ENCODE measurements at regions not wholly inside any gene's neighbourhood (a gene's known extent, or its start where the extent isn't known, plus 50 kb on each side); places are given as distances from the start of the nearest gene placed in this dataset.
"Not testable (repeated sequence)": the region's sequence is repeated elsewhere in the genome, so short reads cannot be mapped to it uniquely, and the experiment has no call there.

DNA sequence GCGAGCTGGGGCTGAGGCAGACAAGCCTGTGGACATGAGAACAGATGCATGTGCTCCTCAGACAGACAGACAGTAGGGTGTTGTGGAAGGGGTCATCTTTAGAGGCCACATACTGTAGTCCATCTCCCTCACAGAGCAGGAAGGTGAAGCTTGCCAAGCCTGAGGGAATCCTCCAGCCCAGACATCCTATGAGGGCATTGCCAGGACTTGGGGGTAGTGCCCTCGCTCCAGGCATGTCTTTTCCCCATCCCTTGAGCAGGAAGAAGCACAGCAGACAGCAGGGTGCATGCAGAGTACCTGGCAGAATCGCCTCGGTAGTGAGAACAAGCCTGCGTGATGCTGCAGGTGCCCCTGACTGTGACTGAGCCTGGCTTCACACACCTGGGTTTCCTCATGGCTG is 66.5 kb upstream of the CLDN5 start:
- no peaks in the 10 kb centered on the region for H3K9me3 ChIP-seq (ENCODE audit: control insufficient read depth, insufficient read depth, low read depth, low read length)
- H3K36me3 ChIP-seq (ENCODE audit: control insufficient read depth, insufficient read depth, low read length) = no peaks in the 10 kb centered on the region
- H3K9ac ChIP-seq (ENCODE audit: low read length) = no peak overlapping the region
- H3K27me3 ChIP-seq (ENCODE audit: control insufficient read depth, insufficient read depth, low read length) = no peaks in the 10 kb centered on the region
- H3K4me1 ChIP-seq (ENCODE audit: control insufficient read depth, insufficient read depth, low read length) = no peaks in the 10 kb centered on the region
- H3K4me3 ChIP-seq (ENCODE audit: low read depth, low read length) = no peak overlapping the region
- no peak overlapping the region for H3K27ac ChIP-seq (ENCODE audit: low read depth, low read length)

DNA sequence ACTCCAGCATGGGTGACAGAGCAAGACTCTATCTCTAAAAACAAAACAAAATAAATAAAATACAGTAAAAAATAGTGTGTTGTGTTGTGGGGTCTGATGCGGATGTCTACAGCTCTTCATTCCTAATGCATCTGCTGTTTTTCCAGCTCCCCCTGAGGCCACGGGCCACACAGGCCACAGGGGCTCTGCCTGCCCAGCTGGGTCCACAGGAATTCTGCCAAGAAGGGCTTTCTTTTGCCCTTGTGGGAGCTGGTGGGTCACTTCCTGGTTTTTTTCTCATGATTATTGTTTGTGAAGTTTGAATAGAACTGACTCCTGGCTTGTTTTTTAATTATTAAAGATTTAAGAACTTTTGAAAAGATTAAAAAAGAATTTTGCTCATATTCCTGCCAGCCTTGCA is 67.4 kb upstream of the CLDN5 start:
- Histone ChIP-seq H3K27ac (ENCODE audit: low read depth, low read length) (no peak overlapping the region), H3K4me3 (ENCODE audit: low read depth, low read length) (no peak overlapping the region), H3K36me3 (ENCODE audit: control insufficient read depth, insufficient read depth, low read length) (no peaks in the 10 kb centered on the region), H3K4me1 (ENCODE audit: control insufficient read depth, insufficient read depth, low read length) (no peaks in the 10 kb centered on the region), H3K9me3 (ENCODE audit: control insufficient read depth, insufficient read depth, low read depth, low read length) (no peaks in the 10 kb centered on the region), H3K9ac (ENCODE audit: low read length) (no peak overlapping the region), H3K27me3 (ENCODE audit: control insufficient read depth, insufficient read depth, low read length) (no peaks in the 10 kb centered on the region)

DNA sequence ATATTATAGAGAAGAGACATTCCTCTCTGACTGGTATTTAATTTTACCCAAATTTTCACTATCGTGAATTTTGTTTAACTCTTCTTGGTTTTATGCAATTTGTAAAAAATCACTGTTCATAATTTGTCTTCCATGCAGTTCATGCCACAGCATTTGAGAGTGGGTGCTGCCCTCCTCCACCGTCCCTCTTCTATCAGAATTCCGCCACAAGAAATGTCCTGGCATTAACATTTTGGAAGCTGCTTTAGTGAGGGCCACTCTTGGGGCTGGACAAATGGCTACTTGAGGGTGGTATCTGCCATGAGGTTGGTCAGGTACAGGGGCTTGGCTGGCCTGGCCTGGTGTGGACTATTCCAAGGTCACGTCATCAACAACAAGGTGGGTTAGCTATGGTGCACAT is 68.3 kb upstream of the CLDN5 start:
- no peak overlapping the region for H3K9ac ChIP-seq (ENCODE audit: low read length)
- no peaks in the 10 kb centered on the region for H3K36me3 ChIP-seq (ENCODE audit: control insufficient read depth, insufficient read depth, low read length)
- H3K4me1 ChIP-seq (ENCODE audit: control insufficient read depth, insufficient read depth, low read length) = peaks cover 6% of the 10 kb centered on the region
- no peak overlapping the region for H3K4me3 ChIP-seq (ENCODE audit: low read depth, low read length)
- no peaks in the 10 kb centered on the region for H3K27me3 ChIP-seq (ENCODE audit: control insufficient read depth, insufficient read depth, low read length)
- no peak overlapping the region for H3K27ac ChIP-seq (ENCODE audit: low read depth, low read length)
- H3K9me3 ChIP-seq (ENCODE audit: control insufficient read depth, insufficient read depth, low read depth, low read length) = no peaks in the 10 kb centered on the region

DNA sequence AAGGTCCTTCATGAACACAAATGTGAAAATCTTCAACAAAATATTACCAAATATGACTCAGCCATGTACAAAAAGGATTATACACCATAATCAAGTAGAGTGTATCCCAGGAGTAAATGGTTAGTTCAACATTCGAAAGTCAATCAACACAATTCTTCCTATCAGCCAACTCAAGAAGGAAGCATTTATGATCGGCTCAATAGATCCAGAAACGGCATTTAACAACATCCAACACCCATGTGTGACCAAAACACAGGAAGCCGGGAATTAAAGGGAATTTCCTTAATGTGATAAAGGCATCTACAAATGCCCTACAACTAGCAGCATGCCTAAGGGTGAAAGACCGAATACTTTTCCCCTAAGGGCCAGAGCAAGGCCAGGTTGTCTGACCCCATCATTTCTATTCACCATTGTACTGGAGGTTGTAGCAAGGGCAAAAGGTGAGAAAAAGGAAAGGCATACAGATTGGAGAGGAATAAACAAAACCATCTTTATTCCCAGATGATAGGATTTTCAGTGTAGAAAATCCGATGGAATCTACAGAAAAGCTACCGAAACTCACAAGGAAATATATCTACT is 69.9 kb upstream of the CLDN5 start:
- Histone ChIP-seq H3K9me3 (ENCODE audit: control insufficient read depth, insufficient read depth, low read depth, low read length) (no peaks in the 10 kb centered on the region), H3K4me1 (ENCODE audit: control insufficient read depth, insufficient read depth, low read length) (peaks cover 17% of the 10 kb centered on the region), H3K27ac (ENCODE audit: low read depth, low read length) (no peak overlapping the region), H3K4me3 (ENCODE audit: low read depth, low read length) (no peak overlapping the region), H3K36me3 (ENCODE audit: control insufficient read depth, insufficient read depth, low read length) (no peaks in the 10 kb centered on the region), H3K27me3 (ENCODE audit: control insufficient read depth, insufficient read depth, low read length) (no peaks in the 10 kb centered on the region), H3K9ac (ENCODE audit: low read length) (no peak overlapping the region)

DNA sequence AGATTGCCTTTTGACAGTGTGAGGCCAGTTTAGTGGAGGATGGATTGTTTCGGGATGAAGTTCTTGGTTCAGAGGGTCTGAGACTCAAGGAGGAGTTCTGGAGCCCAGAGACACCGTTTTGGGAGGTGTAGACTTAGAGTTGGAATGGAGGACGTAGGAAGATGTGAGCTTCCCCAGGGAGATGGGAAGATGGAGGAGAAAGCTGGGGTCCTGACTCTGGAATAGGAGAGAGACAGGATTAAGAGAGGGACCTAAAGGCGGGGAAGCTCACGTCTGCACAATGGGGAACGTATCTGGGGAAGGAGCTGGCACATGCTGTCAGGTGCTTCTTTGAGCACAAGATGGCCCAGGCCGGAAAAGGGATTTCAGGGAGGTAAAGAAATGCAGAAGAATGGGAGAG is 71.3 kb upstream of the CLDN5 start:
- H3K27me3 ChIP-seq (ENCODE audit: control insufficient read depth, insufficient read depth, low read length) = no peaks in the 10 kb centered on the region
- no peak overlapping the region for H3K9ac ChIP-seq (ENCODE audit: low read length)
- no peak overlapping the region for H3K27ac ChIP-seq (ENCODE audit: low read depth, low read length)
- H3K9me3 ChIP-seq (ENCODE audit: control insufficient read depth, insufficient read depth, low read depth, low read length) = no peaks in the 10 kb centered on the region
- no peaks in the 10 kb centered on the region for H3K36me3 ChIP-seq (ENCODE audit: control insufficient read depth, insufficient read depth, low read length)
- peaks cover 17% of the 10 kb centered on the region for H3K4me1 ChIP-seq (ENCODE audit: control insufficient read depth, insufficient read depth, low read length)
- no peak overlapping the region for H3K4me3 ChIP-seq (ENCODE audit: low read depth, low read length)

DNA sequence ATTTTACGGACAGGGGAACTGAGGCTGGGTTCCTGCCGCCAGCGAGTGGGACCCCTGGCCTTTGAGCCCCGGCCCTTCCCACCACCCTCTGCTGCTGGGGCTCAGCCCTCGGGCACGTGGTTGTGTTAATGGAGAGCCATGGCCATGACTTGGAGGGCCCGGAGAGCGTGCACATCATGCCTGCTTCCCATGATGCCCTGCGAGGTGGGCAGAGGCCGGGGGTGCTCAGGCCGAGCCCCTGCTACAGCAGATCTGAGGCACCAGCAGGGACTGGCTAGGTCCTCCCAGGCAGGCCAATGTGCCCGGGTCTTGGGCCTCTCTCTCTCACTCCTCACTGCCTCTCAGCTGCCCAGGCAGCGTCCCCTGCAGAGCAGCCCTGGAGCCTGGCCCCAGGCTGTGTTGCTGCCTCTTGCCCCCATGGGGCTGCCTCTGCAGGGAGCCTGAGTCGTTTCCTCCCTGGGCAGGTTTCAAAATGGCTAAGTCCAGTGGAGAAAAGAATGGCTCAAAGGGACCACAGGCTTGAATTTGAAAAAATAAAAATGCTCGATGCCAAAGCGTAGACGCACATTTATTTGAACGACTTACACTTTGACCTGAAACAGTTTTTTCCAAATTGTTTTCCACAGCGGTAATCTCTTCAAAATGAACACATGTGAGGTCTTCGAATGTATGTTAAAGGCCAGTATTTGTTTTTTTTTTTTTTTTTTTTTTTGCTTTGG is 72.6 kb upstream of the CLDN5 start:
- Histone ChIP-seq H3K9ac (ENCODE audit: low read length) (no peak overlapping the region), H3K36me3 (ENCODE audit: control insufficient read depth, insufficient read depth, low read length) (no peaks in the 10 kb centered on the region), H3K27ac (ENCODE audit: low read depth, low read length) (no peak overlapping the region), H3K4me3 (ENCODE audit: low read depth, low read length) (no peak overlapping the region), H3K4me1 (ENCODE audit: control insufficient read depth, insufficient read depth, low read length) (peaks cover 17% of the 10 kb centered on the region), H3K27me3 (ENCODE audit: control insufficient read depth, insufficient read depth, low read length) (no peaks in the 10 kb centered on the region), H3K9me3 (ENCODE audit: control insufficient read depth, insufficient read depth, low read depth, low read length) (no peaks in the 10 kb centered on the region)

DNA sequence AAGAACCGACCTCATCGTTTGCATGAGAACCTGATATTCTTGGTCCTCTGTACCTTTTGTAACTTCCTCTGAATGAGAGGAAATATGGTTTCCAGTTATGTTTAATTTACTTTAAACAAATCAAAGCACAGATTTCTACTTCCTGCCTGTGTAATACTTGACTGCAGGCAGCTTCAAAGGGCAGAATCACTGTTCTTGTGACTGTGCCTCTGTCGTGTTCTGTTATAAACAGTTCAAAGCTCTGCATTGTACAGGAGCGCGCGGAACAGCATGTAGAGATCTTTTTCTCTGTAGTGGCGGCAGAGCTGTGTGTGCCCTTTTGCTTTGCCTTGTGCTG is 73.2 kb upstream of the CLDN5 start:
- H3K4me1 ChIP-seq (ENCODE audit: control insufficient read depth, insufficient read depth, low read length) = peaks cover 17% of the 10 kb centered on the region
- no peak overlapping the region for H3K27ac ChIP-seq (ENCODE audit: low read depth, low read length)
- no peaks in the 10 kb centered on the region for H3K9me3 ChIP-seq (ENCODE audit: control insufficient read depth, insufficient read depth, low read depth, low read length)
- H3K27me3 ChIP-seq (ENCODE audit: control insufficient read depth, insufficient read depth, low read length) = no peaks in the 10 kb centered on the region
- no peak overlapping the region for H3K9ac ChIP-seq (ENCODE audit: low read length)
- no peaks in the 10 kb centered on the region for H3K36me3 ChIP-seq (ENCODE audit: control insufficient read depth, insufficient read depth, low read length)
- no peak overlapping the region for H3K4me3 ChIP-seq (ENCODE audit: low read depth, low read length)

DNA sequence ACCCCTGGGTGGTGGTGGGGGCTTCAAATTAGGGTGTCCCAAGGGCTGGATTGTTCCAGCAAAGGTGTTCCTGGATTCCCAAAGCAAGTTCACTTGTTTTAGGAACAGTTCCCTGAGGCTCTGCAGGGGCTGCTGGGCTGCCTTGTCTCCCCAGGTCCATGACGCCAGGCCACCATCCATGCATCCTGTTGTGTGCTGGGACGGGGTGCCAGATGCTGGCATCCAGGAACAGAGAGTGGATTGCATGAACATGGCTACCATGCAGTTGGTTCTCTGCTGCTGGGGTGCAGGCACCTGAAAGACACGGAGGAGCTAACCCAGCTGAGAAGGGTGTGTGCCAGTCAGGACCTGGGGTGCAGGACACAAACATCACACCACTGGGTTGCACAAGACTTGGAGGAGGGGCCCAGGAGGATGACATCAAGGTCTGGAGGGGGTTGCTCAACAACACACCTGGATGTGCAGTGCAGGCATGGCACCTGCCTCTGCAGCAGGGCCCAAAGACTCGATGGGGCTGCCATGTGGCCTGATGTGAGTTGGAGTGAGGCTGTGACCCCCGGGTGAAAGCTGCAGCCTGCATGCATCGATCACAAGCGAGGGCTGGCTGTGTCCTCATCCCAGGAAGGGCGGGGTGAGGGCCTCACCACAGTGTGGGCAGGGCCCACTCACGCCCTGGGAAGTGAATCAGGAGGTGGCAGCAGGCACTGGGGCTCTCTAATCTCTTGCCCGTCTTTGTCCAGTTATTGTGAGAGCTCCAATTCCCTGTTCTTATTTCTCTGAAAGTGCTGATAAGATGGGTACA is 74.0 kb upstream of the CLDN5 start:
- Histone ChIP-seq H3K36me3 (ENCODE audit: control insufficient read depth, insufficient read depth, low read length) (no peaks in the 10 kb centered on the region), H3K27ac (ENCODE audit: low read depth, low read length) (no peak overlapping the region), H3K27me3 (ENCODE audit: control insufficient read depth, insufficient read depth, low read length) (no peaks in the 10 kb centered on the region), H3K4me3 (ENCODE audit: low read depth, low read length) (no peak overlapping the region), H3K4me1 (ENCODE audit: control insufficient read depth, insufficient read depth, low read length) (peaks cover 17% of the 10 kb centered on the region), H3K9me3 (ENCODE audit: control insufficient read depth, insufficient read depth, low read depth, low read length) (no peaks in the 10 kb centered on the region), H3K9ac (ENCODE audit: low read length) (no peak overlapping the region)

DNA sequence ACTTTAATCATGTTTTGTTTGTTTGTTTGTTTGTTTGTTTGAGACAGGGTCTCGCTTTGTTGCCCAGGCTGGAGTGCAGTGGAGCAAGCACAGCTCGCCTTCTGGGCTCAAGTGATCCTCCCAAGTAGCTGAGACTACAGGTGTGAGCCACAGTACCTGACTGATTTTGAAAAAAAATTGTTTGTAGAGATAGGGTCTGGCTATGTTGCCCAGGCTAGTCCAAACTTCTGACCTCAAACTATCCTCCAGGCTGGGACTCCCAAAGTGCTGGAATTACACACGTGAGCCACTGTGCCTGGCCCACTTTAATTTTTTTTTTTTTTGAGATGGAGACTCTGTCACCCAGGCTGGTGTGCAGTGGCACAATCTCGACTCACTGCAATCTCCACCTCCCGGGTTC is 74.8 kb upstream of the CLDN5 start:
- no peaks in the 10 kb centered on the region for H3K27me3 ChIP-seq (ENCODE audit: control insufficient read depth, insufficient read depth, low read length)
- no peak overlapping the region for H3K4me3 ChIP-seq (ENCODE audit: low read depth, low read length)
- no peak overlapping the region for H3K9ac ChIP-seq (ENCODE audit: low read length)
- peaks cover 17% of the 10 kb centered on the region for H3K4me1 ChIP-seq (ENCODE audit: control insufficient read depth, insufficient read depth, low read length)
- H3K36me3 ChIP-seq (ENCODE audit: control insufficient read depth, insufficient read depth, low read length) = no peaks in the 10 kb centered on the region
- H3K27ac ChIP-seq (ENCODE audit: low read depth, low read length) = no peak overlapping the region
- H3K9me3 ChIP-seq (ENCODE audit: control insufficient read depth, insufficient read depth, low read depth, low read length) = no peaks in the 10 kb centered on the region

DNA sequence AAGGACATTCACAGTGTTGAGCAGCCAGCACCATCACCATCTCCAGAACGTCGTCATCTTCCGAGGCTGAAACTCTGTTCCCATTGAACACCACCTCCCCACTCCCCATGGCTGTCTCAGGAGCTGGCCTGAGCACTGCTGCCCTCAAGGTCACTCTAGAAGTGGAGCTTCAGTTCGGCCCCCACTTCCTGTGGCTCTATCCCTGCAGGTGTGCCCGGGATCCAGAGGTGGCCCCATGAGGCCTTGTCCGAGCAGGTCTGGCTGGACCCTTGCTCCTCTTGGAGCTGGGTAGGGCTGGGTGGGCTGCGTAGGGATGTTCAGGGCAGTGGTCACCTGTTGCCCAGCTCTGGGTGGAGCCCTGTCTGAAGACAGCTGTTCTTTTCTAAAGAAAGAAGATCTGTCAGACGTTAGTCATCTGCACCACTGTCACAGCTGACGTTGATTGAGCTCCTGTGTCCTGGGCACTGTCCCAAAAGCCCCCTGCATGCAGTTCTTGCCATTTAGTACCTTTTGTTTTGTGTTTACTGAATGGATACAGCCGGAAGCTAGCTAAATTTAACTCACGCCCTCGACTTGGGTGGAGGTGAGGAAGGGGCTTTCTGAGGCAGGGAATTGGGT is 75.5 kb upstream of the CLDN5 start:
- Histone ChIP-seq H3K4me1 (ENCODE audit: control insufficient read depth, insufficient read depth, low read length) (peaks cover 17% of the 10 kb centered on the region), H3K27me3 (ENCODE audit: control insufficient read depth, insufficient read depth, low read length) (no peaks in the 10 kb centered on the region), H3K36me3 (ENCODE audit: control insufficient read depth, insufficient read depth, low read length) (no peaks in the 10 kb centered on the region), H3K27ac (ENCODE audit: low read depth, low read length) (no peak overlapping the region), H3K9me3 (ENCODE audit: control insufficient read depth, insufficient read depth, low read depth, low read length) (no peaks in the 10 kb centered on the region), H3K9ac (ENCODE audit: low read length) (no peak overlapping the region), H3K4me3 (ENCODE audit: low read depth, low read length) (no peak overlapping the region)

DNA sequence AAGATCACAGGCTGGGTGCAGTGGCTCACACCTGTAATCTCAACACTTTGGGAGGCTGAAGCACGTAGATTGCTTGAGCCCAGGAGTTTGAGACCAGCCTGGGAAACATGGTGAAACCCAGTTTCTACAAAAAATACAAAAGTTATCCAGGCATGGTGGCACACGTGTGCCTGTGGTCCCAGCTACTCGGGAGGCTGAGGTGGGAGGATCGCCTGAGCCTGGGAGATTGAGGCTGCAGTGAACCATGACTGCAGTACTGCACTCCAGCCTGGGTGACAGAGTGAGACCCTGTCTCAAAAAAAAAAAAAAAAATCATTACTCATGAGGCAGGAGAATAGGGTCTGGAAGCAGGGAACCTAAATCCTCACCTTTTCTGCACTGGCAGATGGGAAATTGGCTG is 79.1 kb upstream of the CLDN5 start:
- not testable (repeated sequence) for H3K27ac ChIP-seq (ENCODE audit: low read depth, low read length); H3K36me3 ChIP-seq (ENCODE audit: control insufficient read depth, insufficient read depth, low read length); H3K4me3 ChIP-seq (ENCODE audit: low read depth, low read length); H3K9me3 ChIP-seq (ENCODE audit: control insufficient read depth, insufficient read depth, low read depth, low read length); H3K9ac ChIP-seq (ENCODE audit: low read length); H3K27me3 ChIP-seq (ENCODE audit: control insufficient read depth, insufficient read depth, low read length)
- peaks cover 13% of the 10 kb centered on the region for H3K4me1 ChIP-seq (ENCODE audit: control insufficient read depth, insufficient read depth, low read length)
